Dendritic cell treated with granulocyte-macrophage colony-stimulating factor and Interleukin-4, amounts not matched to agents 40 ng/mL and 50 ng/mL, for 4 days (primary cell): ENCODE measurements at regions not wholly inside any gene's neighbourhood (a gene's known extent, or its start where the extent isn't known, plus 50 kb on each side); places are given as distances from the start of the nearest gene placed in this dataset.
"Not testable (repeated sequence)": the region's sequence is repeated elsewhere in the genome, so short reads cannot be mapped to it uniquely, and the experiment has no call there.

Experiments used
- H3K27ac Mint-ChIP-seq: one replicate; pipeline ENCODE4 v1.8.0; 2022; ENCODE audit warnings: mild to moderate bottlenecking, mixed read lengths
- H3K27me3 Mint-ChIP-seq: one replicate; pipeline ENCODE4 v1.8.0; 2022; ENCODE audit warnings: mild to moderate bottlenecking, mixed read lengths
- H3K36me3 Mint-ChIP-seq: one replicate; pipeline ENCODE4 v1.8.0; 2022; ENCODE audit warnings: low read depth, mixed read lengths
- H3K4me1 Mint-ChIP-seq: one replicate; pipeline ENCODE4 v1.8.0; 2022; ENCODE audit warnings: low read depth, mixed read lengths
- H3K4me3 Mint-ChIP-seq: one replicate; pipeline ENCODE4 v1.8.0; 2022; ENCODE audit warnings: mild to moderate bottlenecking, moderate library complexity, mixed read lengths
- H3K9me3 Mint-ChIP-seq: one replicate; pipeline ENCODE4 v1.8.0; 2022; ENCODE audit warnings: mixed read lengths
- intact Hi-C: fragments of 100-400 bp; cut with micrococcal nuclease; formaldehyde crosslinking; loops from one replicate; pipeline ENCODE4 v1.15.0; 2022

GRCh38 chr4:24202579-24202978 lies 312.7 kb upstream of the PPARGC1A start:
- Mint-ChIP-seq H3K36me3 (no peaks in the 10 kb centered on the region), H3K4me3 (no peak overlapping the region), H3K9me3 (no peaks in the 10 kb centered on the region), H3K4me1 (no peaks in the 10 kb centered on the region), H3K27ac (no peak overlapping the region), H3K27me3 (no peaks in the 10 kb centered on the region)
- intact Hi-C loops, result no loop called here

- no peaks in the 10 kb centered on the region for H3K9me3 Mint-ChIP-seq
- H3K4me3 Mint-ChIP-seq, result no peak overlapping the region
These were observed 308.1 kb upstream of the PPARGC1A start for GRCh38 chr4:24197955-24198354.

GRCh38 chr4:24196785-24197184 lies 306.9 kb upstream of the PPARGC1A start:
- Mint-ChIP-seq H3K4me1 (no peaks in the 10 kb centered on the region), H3K36me3 (no peaks in the 10 kb centered on the region), H3K4me3 (no peak overlapping the region), H3K9me3 (no peaks in the 10 kb centered on the region), H3K27me3 (no peaks in the 10 kb centered on the region), H3K27ac (no peak overlapping the region)
- intact Hi-C loops, result no loop called here

More at GRCh38 chr4:24197955-24198354, 308.1 kb upstream of the PPARGC1A start:
- intact Hi-C loops, result no loop called here
- no peaks in the 10 kb centered on the region for H3K27me3 Mint-ChIP-seq
- no peak overlapping the region for H3K27ac Mint-ChIP-seq
- no peaks in the 10 kb centered on the region for H3K36me3 Mint-ChIP-seq
- H3K4me1 Mint-ChIP-seq, result no peaks in the 10 kb centered on the region

GRCh38 chr4:24195991-24196736 lies 306.3 kb upstream of the PPARGC1A start:
- Mint-ChIP-seq H3K36me3 (no peaks in the 10 kb centered on the region), H3K4me3 (no peak overlapping the region), H3K27me3 (no peaks in the 10 kb centered on the region), H3K9me3 (no peaks in the 10 kb centered on the region), H3K4me1 (no peaks in the 10 kb centered on the region), H3K27ac (no peak overlapping the region)
- intact Hi-C loops, result no loop called here

- no peak overlapping the region for H3K27ac Mint-ChIP-seq
- no peak overlapping the region for H3K4me3 Mint-ChIP-seq
- no peaks in the 10 kb centered on the region for H3K36me3 Mint-ChIP-seq
- no peaks in the 10 kb centered on the region for H3K4me1 Mint-ChIP-seq
- intact Hi-C loops, result no loop called here
- no peaks in the 10 kb centered on the region for H3K27me3 Mint-ChIP-seq
- H3K9me3 Mint-ChIP-seq, result no peaks in the 10 kb centered on the region
These were observed 302.3 kb upstream of the PPARGC1A start for GRCh38 chr4:24192018-24192641.

GRCh38 chr4:24190761-24191695 lies 301.2 kb upstream of the PPARGC1A start:
- Mint-ChIP-seq H3K27me3 (no peaks in the 10 kb centered on the region), H3K4me1 (no peaks in the 10 kb centered on the region)

GRCh38 chr4:24188459-24188858 lies 298.6 kb upstream of the PPARGC1A start:
- Mint-ChIP-seq H3K36me3 (no peaks in the 10 kb centered on the region), H3K27me3 (no peaks in the 10 kb centered on the region), H3K4me3 (no peak overlapping the region), H3K4me1 (no peaks in the 10 kb centered on the region), H3K9me3 (no peaks in the 10 kb centered on the region), H3K27ac (no peak overlapping the region)
- intact Hi-C loops, result no loop called here

More at GRCh38 chr4:24190761-24191695, 301.2 kb upstream of the PPARGC1A start:
- Mint-ChIP-seq H3K4me3 (no peak overlapping the region), H3K27ac (no peak overlapping the region), H3K36me3 (no peaks in the 10 kb centered on the region), H3K9me3 (no peaks in the 10 kb centered on the region)
- intact Hi-C loops, result no loop called here

GRCh38 chr4:24186466-24186865 lies 296.6 kb upstream of the PPARGC1A start:
- intact Hi-C loops, result no loop called here
- H3K4me1 Mint-ChIP-seq, result no peaks in the 10 kb centered on the region
- no peaks in the 10 kb centered on the region for H3K36me3 Mint-ChIP-seq
- H3K27ac Mint-ChIP-seq, result no peak overlapping the region
- no peak overlapping the region for H3K4me3 Mint-ChIP-seq
- no peaks in the 10 kb centered on the region for H3K9me3 Mint-ChIP-seq
- H3K27me3 Mint-ChIP-seq, result no peaks in the 10 kb centered on the region

- H3K4me1 Mint-ChIP-seq, result no peaks in the 10 kb centered on the region
- H3K36me3 Mint-ChIP-seq, result no peaks in the 10 kb centered on the region
- no peak overlapping the region for H3K27ac Mint-ChIP-seq
- peaks cover 7% of the 10 kb centered on the region for H3K9me3 Mint-ChIP-seq
- H3K27me3 Mint-ChIP-seq, result no peaks in the 10 kb centered on the region
- no peak overlapping the region for H3K4me3 Mint-ChIP-seq
- intact Hi-C loops, result no loop called here
These were observed 291.2 kb upstream of the PPARGC1A start for GRCh38 chr4:24181005-24181404.

GRCh38 chr4:24180586-24180985 lies 290.7 kb upstream of the PPARGC1A start:
- intact Hi-C loops, result no loop called here
- H3K27ac Mint-ChIP-seq, result no peak overlapping the region
- H3K36me3 Mint-ChIP-seq, result no peaks in the 10 kb centered on the region
- H3K9me3 Mint-ChIP-seq, result peaks cover 12% of the 10 kb centered on the region
- no peak overlapping the region for H3K4me3 Mint-ChIP-seq
- H3K27me3 Mint-ChIP-seq, result no peaks in the 10 kb centered on the region
- H3K4me1 Mint-ChIP-seq, result no peaks in the 10 kb centered on the region

- H3K36me3 Mint-ChIP-seq, result no peaks in the 10 kb centered on the region
- intact Hi-C loops, result no loop called here
These were observed 289.5 kb upstream of the PPARGC1A start for GRCh38 chr4:24179201-24179840.

GRCh38 chr4:24177443-24177842 lies 287.6 kb upstream of the PPARGC1A start:
- intact Hi-C loops, H3K4me1 Mint-ChIP-seq, H3K27ac Mint-ChIP-seq, H3K27me3 Mint-ChIP-seq, H3K4me3 Mint-ChIP-seq, H3K36me3 Mint-ChIP-seq: not testable (repeated sequence)
- H3K9me3 Mint-ChIP-seq, result peaks cover 15% of the 10 kb centered on the region

More at GRCh38 chr4:24179201-24179840, 289.5 kb upstream of the PPARGC1A start:
- Mint-ChIP-seq H3K4me1 (no peaks in the 10 kb centered on the region), H3K27ac (no peak overlapping the region), H3K4me3 (no peak overlapping the region), H3K9me3 (peaks cover 15% of the 10 kb centered on the region), H3K27me3 (no peaks in the 10 kb centered on the region)

GRCh38 chr4:24175707-24176106 lies 285.9 kb upstream of the PPARGC1A start:
- H3K27me3 Mint-ChIP-seq, result no peaks in the 10 kb centered on the region
- intact Hi-C loops, result no loop called here
- no peaks in the 10 kb centered on the region for H3K4me1 Mint-ChIP-seq
- peaks cover 15% of the 10 kb centered on the region for H3K9me3 Mint-ChIP-seq
- no peak overlapping the region for H3K4me3 Mint-ChIP-seq
- no peak overlapping the region for H3K27ac Mint-ChIP-seq
- no peaks in the 10 kb centered on the region for H3K36me3 Mint-ChIP-seq
